K562 (cell line): ENCODE measurements at regions not wholly inside any gene's neighbourhood (a gene's known extent, or its start where the extent isn't known, plus 50 kb on each side); places are given as distances from the start of the nearest gene placed in this dataset.

ENCODE experiments used
- ATAC-seq: fragments of 200-7000 bp; cut with Tn5 transposase; 3 replicates; pipeline ENCODE4 v1.9.1; 2020; ENCODE audit warnings: moderate library complexity
- BruUV-seq: library from RNA; stranded (reverse); fragments of 400-500 nt; replicated peaks from 2 replicates; lab custom pipeline; 2021; lab: Mats Ljungman, UMichigan
- CTCF ChIA-PET: fragments of 300-600 bp; formaldehyde crosslinking; extraction: SDS; loops from one replicate; lab custom pipeline; 2021; ENCODE audit warnings: low intra/inter-chr PET ratio; lab: Yijun Ruan, JAX
- POLR2A ChIA-PET: fragments of 300-600, 350-650 bp; sonication (Branson Sonifier 250); formaldehyde crosslinking; extraction: SDS; loops from one replicate; lab custom pipeline; 2021; ENCODE audit warnings: antibody characterized with exemption, inconsistent platforms; lab: Yijun Ruan, JAX
- DNase-seq, 4 experiments: peaks; one replicate each; pipeline versions ENCODE4 v3.0.0 to v3.0.0-alpha.2; 2011 to 2018; ENCODE audit warnings: low spot score in 3 of 4, mixed read lengths in 3 of 4; ENCODE audit errors: extremely low read depth in 1 of 4
- FAIRE-seq: peaks from 2 replicates; lab custom pipeline; 2011; peaks lifted over from hg19 to GRCh38; lab: Jason Lieb, UNC
- H2AFZ ChIP-seq: 2 replicates; pipeline ENCODE4 v1.6.0; 2011; ENCODE audit warnings: low read depth, low read length, control low read depth, inconsistent platforms
- H3K27ac ChIP-seq: fragments of 200-600 bp; 3 replicates; pipeline ENCODE4 v1.8.0; 2011; ENCODE audit warnings: low read depth, mild to moderate bottlenecking, control low read depth, inconsistent platforms, low read length, moderate library complexity, mixed read lengths; ENCODE audit errors: extremely low read depth
- H3K27me3 ChIP-seq, 2 experiments: fragments of 300-600 bp in 1 of 2; 2 replicates in 1 of 2; 3 replicates in 1 of 2; pipeline versions ENCODE4 v1.6.0 to v1.8.0; 2011; ENCODE audit warnings: inconsistent platforms in 2 of 2, low read length in 2 of 2, mild to moderate bottlenecking in 1 of 2, mixed read lengths in 1 of 2, moderate library complexity in 1 of 2; ENCODE audit not compliant: control insufficient read depth in 2 of 2, insufficient read depth in 2 of 2
- H3K36me3 ChIP-seq: fragments of 300-600 bp; 3 replicates; pipeline ENCODE4 v1.8.0; 2011; ENCODE audit warnings: mild to moderate bottlenecking, low read length, inconsistent platforms; ENCODE audit not compliant: control insufficient read depth, insufficient read depth
- H3K4me1 ChIP-seq, 2 experiments: fragments of 200-600 bp in 1 of 2; replicated peaks in 1 of 2; 2 replicates in 1 of 2; 3 replicates in 1 of 2; pipeline versions ENCODE4 v1.5.1 to v1.8.0; 2011; ENCODE audit warnings: inconsistent platforms in 2 of 2, low read length in 2 of 2, mild to moderate bottlenecking in 1 of 2, mixed read lengths in 1 of 2, moderate library complexity in 1 of 2; ENCODE audit not compliant: control insufficient read depth in 2 of 2, insufficient read depth in 2 of 2
- H3K4me2 ChIP-seq: 2 replicates; pipeline ENCODE4 v1.6.1; 2011; ENCODE audit warnings: low read length, control low read depth, inconsistent platforms, mixed read lengths; ENCODE audit not compliant: insufficient read depth
- H3K4me3 ChIP-seq: fragments of 200-600 bp; sonication (generic), shearing (Covaris generic); 2 replicates; pipeline ENCODE4 v1.5.1; 2016; ENCODE audit warnings: control low read depth, inconsistent platforms
- H3K79me2 ChIP-seq: fragments of 200-600 bp; 3 replicates; pipeline ENCODE4 v1.8.0; 2011; ENCODE audit warnings: low read length, inconsistent platforms; ENCODE audit not compliant: control insufficient read depth, insufficient read depth
- H3K9ac ChIP-seq, 2 experiments: 2 replicates each; pipeline versions ENCODE4 v1.6.0 to v1.6.1; 2011; ENCODE audit warnings: low read depth in 2 of 2, low read length in 2 of 2, control low read depth in 1 of 2, inconsistent platforms in 1 of 2, mild to moderate bottlenecking in 1 of 2, mixed read lengths in 1 of 2; ENCODE audit not compliant: insufficient read depth in 1 of 2
- H3K9me1 ChIP-seq: one replicate; pipeline ENCODE4 v1.6.0; 2011; ENCODE audit warnings: inconsistent platforms, mild to moderate bottlenecking, low read length, moderate library complexity; ENCODE audit not compliant: control insufficient read depth, insufficient read depth
- H3K9me3 ChIP-seq: replicated peaks from 2 replicates; pipeline ENCODE4 v1.5.1; 2011; ENCODE audit warnings: low read depth, low read length, inconsistent platforms; ENCODE audit not compliant: control insufficient read depth, insufficient read depth
- H4K20me1 ChIP-seq: replicated peaks from 2 replicates; pipeline ENCODE4 v1.6.1; 2011; ENCODE audit warnings: low read length, inconsistent platforms, mixed read lengths; ENCODE audit not compliant: control insufficient read depth, insufficient read depth
- ARID3A ChIP-seq: IDR thresholded peaks from 2 replicates; pipeline ENCODE4 v1.6.1; 2012; ENCODE audit warnings: low read depth, low read length, improper control_type of control experiment, borderline replicate concordance
- CCAR2 ChIP-seq: fragments of 200-400 bp; formaldehyde crosslinking; IDR thresholded peaks from 2 replicates; pipeline ENCODE4 v1.6.1; 2017; ENCODE audit warnings: mild to moderate bottlenecking, low read depth, low read length
- EGR1 ChIP-seq: fragments of 450-650 bp; conservative IDR thresholded peaks from 2 replicates; pipeline ENCODE4 v1.6.1; 2017; ENCODE audit warnings: mild to moderate bottlenecking
- ESRRA ChIP-seq: fragments of 450-650 bp; IDR thresholded peaks from 2 replicates; pipeline ENCODE4 v1.6.1; 2014; ENCODE audit warnings: low read depth, mild to moderate bottlenecking, moderate library complexity, borderline replicate concordance
- HBP1 ChIP-seq: fragments of 450-650 bp; formaldehyde crosslinking; IDR thresholded peaks from 2 replicates; pipeline ENCODE4 v1.4.0; 2022; ENCODE audit warnings: missing genetic modification characterization
- HDGF ChIP-seq: fragments of 450-650 bp; IDR thresholded peaks from 2 replicates; pipeline ENCODE4 v1.6.1; 2016
- KAT8 ChIP-seq: fragments of 450-650 bp; IDR thresholded peaks from 2 replicates; pipeline ENCODE4 v1.6.1; 2016; ENCODE audit warnings: low read depth, mild to moderate bottlenecking
- NCOA6 ChIP-seq: fragments of 450-650 bp; IDR thresholded peaks from 2 replicates; pipeline ENCODE4 v1.6.1; 2017; ENCODE audit warnings: mild to moderate bottlenecking
- PPARD ChIP-seq: fragments of 250-450 bp; sonication (Bioruptor Pico); IDR thresholded peaks from 2 replicates; pipeline ENCODE4 v1.8.0; 2022; ENCODE audit warnings: inconsistent platforms, mild to moderate bottlenecking, moderate library complexity
- PRPF4 ChIP-seq: fragments of 200-400 bp; formaldehyde crosslinking; IDR thresholded peaks from one replicate; pipeline ENCODE4 v1.6.1; 2017; ENCODE audit warnings: low read length, low read depth, mild to moderate bottlenecking; ENCODE audit not compliant: insufficient read depth, poor library complexity, severe bottlenecking
- PTRF ChIP-seq: fragments of 450-650 bp; IDR thresholded peaks from 2 replicates; pipeline ENCODE4 v1.6.1; 2016; ENCODE audit warnings: mild to moderate bottlenecking, missing genetic modification characterization, missing compliant biosample characterization
- SFPQ ChIP-seq: fragments of 200-400 bp; formaldehyde crosslinking; IDR thresholded peaks from 2 replicates; pipeline ENCODE4 v1.6.1; 2017; ENCODE audit warnings: mild to moderate bottlenecking, low read depth, low read length, moderate library complexity
- SMAD1 ChIP-seq: fragments of 150-350 bp; IDR thresholded peaks from 2 replicates; pipeline ENCODE4 v1.6.1; 2014; ENCODE audit warnings: low read length, low read depth; ENCODE audit not compliant: partially characterized antibody
- TFE3 ChIP-seq: fragments of 450-650 bp; formaldehyde crosslinking; IDR thresholded peaks from 2 replicates; pipeline ENCODE4 v1.4.0; 2020; ENCODE audit warnings: mild to moderate bottlenecking, mixed read lengths
- USF2 ChIP-seq: sonication (generic); formaldehyde crosslinking; IDR thresholded peaks from 2 replicates; pipeline ENCODE4 v1.5.0; 2020; ENCODE audit warnings: missing genetic modification reagents
- ZNF23 ChIP-seq: fragments of 250-450 bp; sonication (Bioruptor Pico); IDR thresholded peaks from 2 replicates; pipeline ENCODE4 v1.4.0; 2020; ENCODE audit warnings: mild to moderate bottlenecking
- ZNF239 ChIP-seq: fragments of 250-450 bp; sonication (Bioruptor Pico); IDR thresholded peaks from 2 replicates; pipeline ENCODE4 v1.4.0; 2020; ENCODE audit warnings: mild to moderate bottlenecking
- WGBS: fragments of 100-300 bp; shearing (Covaris generic); methylation state at CpG from one replicate; pipeline ENCODE4 v1.1.6; 2016; ENCODE audit warnings: low coverage, mixed read lengths; ENCODE audit not compliant: insufficient coverage; ENCODE audit errors: missing lambda C conversion rate; 5-methylcytosine and 5-hydroxymethylcytosine counted together
- in situ Hi-C: fragments of 300-500 bp; cut with MboI; formaldehyde crosslinking; loops from 4 replicates; pipeline ENCODE4 v1.15.0; 2018; ENCODE audit warnings: inconsistent platforms, mixed read lengths
- intact Hi-C: fragments of 100-400 bp; cut with micrococcal nuclease; formaldehyde crosslinking; loops from 2 replicates; pipeline ENCODE4 v1.14.2; 2022

- WGBS = 4% methylated on average over 3 of the region's 4 CpGs
- H2AFZ ChIP-seq = no peak overlapping the region
- DNase-seq (no peak), FAIRE-seq (no peak), ATAC-seq (no peak)
- no peaks in the 10 kb centered on the region for H4K20me1 ChIP-seq
- no peak overlapping the region for H3K27ac ChIP-seq
- no peak overlapping the region for H3K4me3 ChIP-seq
- POLR2A ChIA-PET = no interaction called here
- in situ Hi-C loops = no loop called here
- CTCF ChIA-PET = no interaction called here
- H3K27me3 ChIP-seq = no peaks in the 10 kb centered on the region
- H3K9me1 ChIP-seq = no peaks in the 10 kb centered on the region
- H3K36me3 ChIP-seq = no peaks in the 10 kb centered on the region
- no peaks in the 10 kb centered on the region for H3K79me2 ChIP-seq
- no peaks in the 10 kb centered on the region for H3K4me1 ChIP-seq
- H3K9ac ChIP-seq = no peak overlapping the region
- no TSS peak for BruUV-seq
- H3K4me2 ChIP-seq = no peak overlapping the region
- H3K9me3 ChIP-seq = no peaks in the 10 kb centered on the region
- intact Hi-C loops = no loop called here
- TF ChIP-seq PRPF4 (no peak), ARID3A (no peak), NCOA6 (no peak), EGR1 (no peak), CCAR2 (no peak), HDGF (no peak), SMAD1 (no peak), TFE3 (no peak), PPARD (no peak), PTRF (tag) (no peak), USF2 (CRISPR knock-in tag) (no peak), SFPQ (no peak), ESRRA (no peak), ZNF239 (CRISPR knock-in tag) (no peak), KAT8 (no peak), HBP1 (CRISPR knock-in tag) (no peak), ZNF23 (CRISPR knock-in tag) (no peak)
Observed at GRCh38 chr4:188307591-188307990, 168.3 kb downstream of the TRIML1 start.
